GM12878 (cell line): ENCODE measurements at regions not wholly inside any gene's neighbourhood (a gene's known extent, or its start where the extent isn't known, plus 50 kb on each side); places are given as distances from the start of the nearest gene placed in this dataset.

ENCODE experiments used
- ATAC-seq: fragments of 200-7000 bp; cut with Tn5 transposase; 3 replicates; pipeline ENCODE4 v1.9.1; 2020; ENCODE audit warnings: mild to moderate bottlenecking, moderate library complexity
- BruUV-seq: library from RNA; stranded (reverse); fragments of 400-500 nt; replicated peaks from 2 replicates; lab custom pipeline; 2021; lab: Mats Ljungman, UMichigan
- CTCF ChIA-PET: fragments of 300-600 bp; sonication (Branson Sonifier 250); formaldehyde crosslinking; extraction: SDS; loops from one replicate; lab custom pipeline; 2021; ENCODE audit warnings: inconsistent platforms; lab: Yijun Ruan, JAX
- POLR2A ChIA-PET: fragments of 350-600 bp; formaldehyde crosslinking; extraction: SDS; loops from one replicate; lab custom pipeline; 2021; ENCODE audit warnings: inconsistent platforms; lab: Charles Lee
- RAD21 ChIA-PET: fragments of 300-600 bp; sonication (Branson Sonifier 250); formaldehyde crosslinking; loops from one replicate; lab custom pipeline; 2023; ENCODE audit warnings: antibody characterized with exemption; ENCODE audit not compliant: unreplicated experiment; lab: Charles Lee
- SMC1A ChIA-PET: fragments of 300-600 bp; sonication (Branson Sonifier 250); formaldehyde crosslinking; loops from one replicate; lab custom pipeline; 2023; ENCODE audit not compliant: unreplicated experiment, uncharacterized antibody; lab: Charles Lee
- DNase-seq: peaks from one replicate; pipeline ENCODE4 v3.0.0-alpha.2; 2011; ENCODE audit warnings: low read depth, low spot score
- FAIRE-seq: peaks from 3 replicates; lab custom pipeline; 2011; peaks lifted over from hg19 to GRCh38; lab: Jason Lieb, UNC
- H2AFZ ChIP-seq: 2 replicates; pipeline ENCODE4 v1.6.0; 2011; ENCODE audit warnings: low read depth, low read length, control low read depth; ENCODE audit not compliant: control insufficient read depth
- H3K27ac ChIP-seq: 2 replicates; pipeline ENCODE4 v1.5.1; 2011; ENCODE audit warnings: control low read depth; ENCODE audit not compliant: control insufficient read depth, insufficient read depth
- H3K27me3 ChIP-seq, 2 experiments: replicated peaks in 1 of 2; 2 replicates each; pipeline versions ENCODE4 v1.6.0 to v1.6.1; 2011; ENCODE audit warnings: low read length in 1 of 2; ENCODE audit not compliant: control insufficient read depth in 2 of 2, insufficient read depth in 2 of 2
- H3K36me3 ChIP-seq, 2 experiments: 2 replicates each; pipeline ENCODE4 v1.5.1; 2011; ENCODE audit warnings: low read length in 1 of 2; ENCODE audit not compliant: control insufficient read depth in 2 of 2, insufficient read depth in 2 of 2
- H3K4me1 ChIP-seq: 2 replicates; pipeline ENCODE4 v1.6.1; 2011; ENCODE audit warnings: mild to moderate bottlenecking, low read length, moderate library complexity, mixed read lengths; ENCODE audit not compliant: control insufficient read depth, insufficient read depth
- H3K4me2 ChIP-seq: 2 replicates; pipeline ENCODE4 v1.6.0; 2011; ENCODE audit warnings: control low read depth; ENCODE audit not compliant: control insufficient read depth, insufficient read depth
- H3K4me3 ChIP-seq: fragments of 200-600 bp; sonication (generic); 2 replicates; pipeline ENCODE4 v1.5.1; 2016
- H3K79me2 ChIP-seq: 2 replicates; pipeline ENCODE4 v1.6.0; 2011; ENCODE audit warnings: low read length; ENCODE audit not compliant: control insufficient read depth, insufficient read depth
- H3K9ac ChIP-seq: 2 replicates; pipeline ENCODE4 v1.8.0; 2011; ENCODE audit warnings: low read length, control low read depth, mixed read lengths; ENCODE audit not compliant: control insufficient read depth, insufficient read depth
- H3K9me3 ChIP-seq: replicated peaks from 3 replicates; pipeline ENCODE4 v1.5.1; 2011; ENCODE audit warnings: mild to moderate bottlenecking, low read length; ENCODE audit not compliant: control insufficient read depth, insufficient read depth
- H4K20me1 ChIP-seq: 2 replicates; pipeline ENCODE4 v1.6.0; 2011; ENCODE audit not compliant: control insufficient read depth, insufficient read depth
- BHLHE40 ChIP-seq, 2 experiments: fragments of 450-650 bp in 1 of 2; IDR thresholded peaks; 2 replicates each; pipeline ENCODE4 v1.6.1; 2011 to 2017; ENCODE audit warnings: low read depth in 2 of 2, borderline replicate concordance in 1 of 2, improper control_type of control experiment in 1 of 2, low read length in 1 of 2, mild to moderate bottlenecking in 1 of 2
- BRCA1 ChIP-seq: IDR thresholded peaks from 2 replicates; pipeline ENCODE4 v1.6.1; 2011; ENCODE audit warnings: low read depth, low read length, improper control_type of control experiment
- CREM ChIP-seq: IDR thresholded peaks from 2 replicates; pipeline ENCODE4 v1.6.1; 2014; ENCODE audit warnings: antibody characterized with exemption, low read depth
- GABPA ChIP-seq: IDR thresholded peaks from 2 replicates; pipeline ENCODE4 v1.6.1; 2014; ENCODE audit warnings: antibody characterized with exemption, low read depth, mild to moderate bottlenecking, inconsistent platforms
- IKZF2 ChIP-seq, 2 experiments: fragments of 450-650 bp; IDR thresholded peaks; 2 replicates each; pipeline ENCODE4 v1.6.1; 2017; ENCODE audit warnings: mild to moderate bottlenecking in 2 of 2, moderate library complexity in 2 of 2
- MYB ChIP-seq: fragments of 150-350 bp; IDR thresholded peaks from 2 replicates; pipeline ENCODE4 v1.6.1; 2014; ENCODE audit warnings: mild to moderate bottlenecking, low read depth, low read length, borderline replicate concordance
- NR2F1 ChIP-seq: fragments of 450-650 bp; conservative IDR thresholded peaks from 2 replicates; pipeline ENCODE4 v1.6.1; 2017; ENCODE audit warnings: mild to moderate bottlenecking
- RUNX3 ChIP-seq: IDR thresholded peaks from 2 replicates; pipeline ENCODE4 v1.6.1; 2012; ENCODE audit warnings: low read length, inconsistent platforms
- SMC3 ChIP-seq: IDR thresholded peaks from 2 replicates; pipeline ENCODE4 v1.6.1; 2011; ENCODE audit warnings: low read length, improper control_type of control experiment, borderline replicate concordance
- ZNF24 ChIP-seq: fragments of 450-650 bp; IDR thresholded peaks from 2 replicates; pipeline ENCODE4 v1.6.1; 2017; ENCODE audit warnings: antibody characterized with exemption, mild to moderate bottlenecking
- WGBS: methylation state at CpG from one replicate; pipeline ENCODE4 v1.1.6; 2016; ENCODE audit warnings: low lambda C conversion rate; ENCODE audit not compliant: insufficient replicate concordance, insufficient coverage; ENCODE audit errors: missing lambda C conversion rate; 5-methylcytosine and 5-hydroxymethylcytosine counted together
- in situ Hi-C: fragments of 300-500 bp; cut with MboI; formaldehyde crosslinking; loops from 9 replicates; pipeline ENCODE4 v1.14.3; 2018; ENCODE audit warnings: mixed read lengths
- intact Hi-C: fragments of 100-400 bp; cut with micrococcal nuclease; formaldehyde crosslinking; loops from one replicate; pipeline ENCODE4 v1.14.2; 2022; ENCODE audit not compliant: unreplicated experiment

DNA sequence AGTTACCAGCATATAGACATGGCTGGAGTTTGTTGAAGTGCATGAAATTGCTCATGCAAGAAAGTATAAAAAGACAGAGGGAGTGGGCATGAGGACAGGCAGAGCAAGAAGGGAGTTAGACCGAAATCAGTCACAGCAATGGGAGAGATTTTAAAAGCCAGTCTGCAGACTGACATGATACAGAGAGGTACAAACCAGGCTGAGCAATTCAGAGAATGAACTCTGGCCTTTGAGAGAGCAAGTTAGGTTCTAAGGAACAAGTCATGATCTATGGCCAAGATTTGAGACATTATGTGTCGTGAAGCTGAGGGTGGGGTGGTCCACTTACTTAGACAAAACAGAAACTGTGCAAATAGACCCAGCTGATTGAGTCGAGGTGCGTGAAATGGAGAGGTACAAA lies 93.4 kb upstream of the TSC22D1 start (continued):
- peak; percentile 81 for TF ChIP-seq NR2F1
- no peak for TF ChIP-seq SMC3
- TF ChIP-seq RUNX3 = 0 out of 2 replicates have a peak, but pooled peaks have one; percentile 3
- TF ChIP-seq MYB = no peak

DNA sequence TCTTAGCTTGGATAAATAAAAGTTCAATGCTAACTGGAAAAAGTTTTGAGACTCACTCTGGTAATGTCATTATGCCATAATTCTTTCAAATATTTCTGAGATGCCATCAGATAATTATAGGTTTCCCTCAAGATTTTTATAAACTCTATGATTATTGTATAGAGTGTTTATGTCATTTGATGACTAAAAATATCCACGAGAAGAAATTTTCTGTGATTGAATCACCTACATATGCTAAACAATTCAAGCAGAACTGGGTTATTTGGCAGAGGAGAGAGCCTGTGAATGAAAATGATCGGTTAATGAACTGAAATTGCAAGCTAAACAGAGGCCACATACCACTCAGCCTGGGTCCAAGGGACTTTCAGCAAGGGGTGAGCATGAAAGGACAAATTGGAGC lies 92.6 kb upstream of the TSC22D1 start:
- 0% methylated on average over 2 of the region's 2 CpGs for WGBS
- CTCF ChIA-PET = no interaction called here
- Histone ChIP-seq H3K4me2 (peak overlapping the region; percentile 77), H3K27ac (peak overlapping the region; percentile 25; the same call in 1 of the 2 replicates), H3K9ac (no peak overlapping the region), H3K36me3 (no peaks in the 10 kb centered on the region), H3K79me2 (no peaks in the 10 kb centered on the region), H4K20me1 (no peaks in the 10 kb centered on the region), H3K9me3 (no peaks in the 10 kb centered on the region), H3K4me3 (no peak overlapping the region), H3K27me3 (no peaks in the 10 kb centered on the region; a peak in 1 of 4 replicates), H2AFZ (peak overlapping the region; percentile 75; the same call in 1 of the 2 replicates), H3K4me1 (peaks cover 21% of the 10 kb centered on the region)
- FAIRE-seq = no peak
- SMC1A ChIA-PET = no interaction called here
- no peak for DNase-seq
- POLR2A ChIA-PET = no interaction called here
- intact Hi-C loops = no loop called here
- RAD21 ChIA-PET = no interaction called here
- peak; percentile 79 for ATAC-seq
- no TSS peak for BruUV-seq
- TF ChIP-seq BRCA1 (no peak), BHLHE40 (IDR thresholded peaks at IDR 0.05; ENCODE audit: borderline replicate concordance in 1 of 2, low read depth in 2 of 2, low read length in 1 of 2) (no peak), ZNF24 (no peak), GABPA (no peak), IKZF2 (IDR thresholded peaks at IDR 0.05) (no peak), CREM (no peak), RUNX3 (peak; percentile 6; the same call in 1 of the 2 replicates)
- in situ Hi-C loops = no loop called here
